H1 (cell line): ENCODE measurements at regions not wholly inside any gene's neighbourhood (a gene's known extent, or its start where the extent isn't known, plus 50 kb on each side); places are given as distances from the start of the nearest gene placed in this dataset.

Experiments
- SAP30 ChIP-seq: fragments of 300-600 bp; sonication (generic); IDR thresholded peaks from 2 replicates; pipeline ENCODE4 v1.7.1; 2012; ENCODE audit warnings: low read length, moderate library complexity, mild to moderate bottlenecking, inconsistent platforms; ENCODE audit not compliant: insufficient read depth, insufficient replicate concordance
- TAF7 ChIP-seq: optimal IDR thresholded peaks from 2 replicates; pipeline ENCODE3; 2011; ENCODE audit warnings: low read depth, mild to moderate bottlenecking, inconsistent platforms, low read length, moderate library complexity, borderline replicate concordance

DNA sequence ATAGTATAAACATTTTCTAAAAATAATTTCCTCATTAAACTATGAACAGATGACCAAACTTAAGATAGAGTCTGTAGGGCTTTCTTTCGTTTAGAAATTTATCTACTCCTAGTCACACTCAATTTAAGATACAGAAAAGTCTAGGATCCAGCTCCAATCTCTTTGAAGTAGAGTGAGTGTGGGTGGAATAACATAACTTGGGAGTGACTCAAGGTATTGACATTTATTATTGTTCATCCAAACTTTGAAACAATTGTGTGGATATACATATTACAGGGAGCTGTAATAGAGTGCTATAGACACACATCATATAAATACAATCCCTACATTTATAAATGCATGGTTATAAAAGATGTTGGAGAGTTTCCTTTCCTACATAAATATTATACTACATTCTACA, 715.2 kb upstream of the MANEA start (continued):
- TF ChIP-seq TAF7 (no peak), SAP30 (no peak)
